ENCODE measurements at regions not wholly inside any gene's neighbourhood (a gene's known extent, or its start where the extent isn't known, plus 50 kb on each side); places are given as distances from the start of the nearest gene placed in this dataset.

GRCh38 chr3:63202529-63202928 is 75.6 kb upstream of the SYNPR start:
- ChIA-PET CTCF (no interaction called here), POLR2A (ENCODE audit: low non-redundant PET) (no interaction called here)
- DNase-seq (ENCODE audit: low spot score), result no peak
- no peak overlapping the region for H3K27ac ChIP-seq
- TF ChIP-seq CTCF (conservative IDR thresholded peaks at IDR 0.05; ENCODE audit: low read depth), result no peak

- TF ChIP-seq CTCF (conservative IDR thresholded peaks at IDR 0.05; ENCODE audit: low read depth), result no peak
- H3K27ac ChIP-seq, result no peak overlapping the region
- DNase-seq (ENCODE audit: low spot score), result no peak
- ChIA-PET CTCF (no interaction called here), POLR2A (ENCODE audit: low non-redundant PET) (no interaction called here)
Observed at GRCh38 chr3:63207066-63207590, 71.0 kb upstream of the SYNPR start.

GRCh38 chr3:63228087-63228486 is 50.0 kb upstream of the SYNPR start:
- CTCF ChIA-PET, result interaction anchor here (0.7 to 1.0 kb wide), 4 partner anchors 562 to 868 kb away, joined by 3 to 5 read pairs (median 4); no protein-coding TSS in a partner anchor
- POLR2A ChIA-PET (ENCODE audit: low non-redundant PET), result no interaction called here
- no peak for DNase-seq (ENCODE audit: low spot score)
- no peak overlapping the region for H3K27ac ChIP-seq
- TF ChIP-seq CTCF (conservative IDR thresholded peaks at IDR 0.05; ENCODE audit: low read depth), result no peak

Data from RWPE1 (cell line).